Medulla oblongata (tissue), 1 donor: ENCODE measurements at regions not wholly inside any gene's neighbourhood (a gene's known extent, or its start where the extent isn't known, plus 50 kb on each side); places are given as distances from the start of the nearest gene placed in this dataset.
"Not testable (repeated sequence)": the region's sequence is repeated elsewhere in the genome, so short reads cannot be mapped to it uniquely, and the experiment has no call there.

ENCODE experiments used
- DNase-seq: peaks from one replicate; pipeline ENCODE4 v3.0.0-alpha.2; 2015; ENCODE audit errors: extremely low spot score

- DNase-seq, result no peak
Observed at GRCh38 chr12:85574291-85574690, 261.9 kb downstream of the RASSF9 start.

DNA sequence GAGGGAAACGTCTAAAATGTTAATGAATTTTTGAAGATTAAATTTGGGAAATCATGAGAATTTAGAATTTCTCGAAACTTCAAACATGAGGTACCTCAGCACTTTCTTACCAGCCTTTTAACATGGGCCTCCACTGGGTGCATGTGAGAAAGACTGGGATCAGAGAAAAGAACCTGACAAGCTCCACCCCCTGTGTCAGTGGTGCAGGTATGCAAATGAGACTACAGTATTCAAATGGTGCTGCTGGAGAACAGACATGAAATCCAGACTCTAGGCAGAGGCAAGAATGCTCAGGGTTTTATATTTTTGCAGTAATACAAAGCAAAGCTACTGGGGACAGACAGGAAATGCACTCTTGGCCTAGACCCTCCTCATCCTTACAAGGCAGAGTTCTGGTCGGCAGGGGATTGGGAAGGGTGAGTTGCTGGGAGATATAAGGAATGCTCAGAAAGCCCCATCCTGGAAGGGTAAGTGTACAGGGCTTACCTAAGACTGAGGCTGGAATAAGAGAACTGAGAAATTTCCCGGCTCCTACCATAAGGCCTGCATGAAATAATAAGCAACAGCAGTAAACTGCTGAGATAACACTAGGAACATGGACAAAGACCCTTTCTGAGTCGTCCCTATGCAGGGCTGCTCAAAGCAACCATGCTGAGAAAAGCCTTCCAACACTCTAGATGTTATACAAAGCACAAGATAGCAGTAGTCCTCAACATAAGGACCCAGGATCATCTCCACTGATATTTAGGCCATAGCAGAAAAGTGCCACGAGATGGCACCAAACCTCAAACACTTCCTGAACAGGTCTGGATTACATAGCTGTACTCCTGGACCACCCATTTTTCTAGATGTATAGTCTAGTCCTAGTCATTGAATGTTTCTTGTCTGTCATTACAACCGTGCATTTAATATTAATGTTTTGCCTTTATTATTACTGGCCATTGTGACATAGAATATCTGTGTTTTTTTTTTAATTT is 260.8 kb downstream of the RASSF9 start:
- peak; percentile 66 for DNase-seq

DNA sequence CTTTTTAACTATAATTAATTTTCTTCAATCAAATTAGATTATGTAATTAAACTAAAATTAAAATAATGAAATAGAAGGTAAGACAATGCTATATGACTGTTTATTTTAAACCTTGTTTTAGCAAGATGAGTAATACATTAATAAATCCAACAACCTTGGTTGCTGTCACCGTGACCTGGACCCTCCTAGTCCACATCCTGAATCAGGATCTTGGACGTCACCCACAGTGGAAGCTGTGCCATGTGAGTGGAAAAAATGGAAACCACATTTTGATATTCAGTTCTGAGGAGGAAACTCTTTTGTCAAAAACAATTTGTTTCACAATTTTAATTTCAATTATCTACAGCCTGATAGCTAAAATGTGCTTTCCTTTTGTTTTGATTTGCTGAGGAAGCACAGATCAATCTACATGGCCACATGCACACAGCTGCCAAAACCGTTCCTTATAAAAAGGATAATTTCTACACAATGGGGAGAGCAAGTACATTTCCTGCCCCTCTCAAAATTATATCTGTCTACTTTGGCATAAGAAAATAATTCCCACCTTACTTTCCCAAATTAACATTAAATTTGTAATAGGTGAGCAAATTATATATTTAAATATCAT is 255.5 kb downstream of the RASSF9 start:
- no peak for DNase-seq

DNA sequence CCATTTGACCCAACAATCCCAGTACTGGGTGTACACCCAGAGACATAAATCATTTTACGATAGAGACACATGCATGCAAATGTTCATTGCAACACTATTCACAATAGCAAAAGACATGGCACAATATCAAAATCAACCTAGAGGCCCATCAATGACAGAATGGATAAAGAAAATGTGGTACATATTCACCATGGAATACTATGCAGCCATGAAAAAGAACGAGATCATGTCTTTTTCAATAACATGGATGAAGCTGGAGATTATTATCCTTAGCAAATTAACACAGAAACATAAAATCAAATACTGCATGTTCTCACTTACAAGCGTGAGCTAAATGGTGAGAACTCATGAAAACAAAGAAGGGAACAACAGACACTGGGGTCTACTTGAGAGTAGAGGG is 249.1 kb downstream of the RASSF9 start:
- DNase-seq, result no peak

DNA sequence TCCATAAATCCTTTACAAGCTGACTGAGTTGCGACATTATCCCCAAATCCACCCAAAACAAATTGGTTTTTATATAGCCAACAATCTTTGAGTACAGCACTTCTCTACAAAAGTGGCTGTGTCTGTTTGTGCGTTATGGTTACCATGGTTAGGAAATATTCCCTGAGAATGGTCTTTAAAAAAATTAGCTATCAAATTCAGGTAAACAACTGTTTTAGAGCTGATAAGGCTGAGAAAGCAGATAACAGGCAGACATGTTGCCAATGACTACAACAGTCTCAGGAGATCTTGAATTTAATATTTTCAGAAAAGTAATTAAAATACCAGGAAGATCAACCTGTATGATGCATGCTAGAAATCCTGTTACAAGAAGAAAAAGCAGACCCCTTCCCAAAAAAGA is 248.0 kb downstream of the RASSF9 start:
- no peak for DNase-seq

GRCh38 chr12:85600841-85601240 is 235.4 kb downstream of the RASSF9 start:
- DNase-seq, result no peak

DNA sequence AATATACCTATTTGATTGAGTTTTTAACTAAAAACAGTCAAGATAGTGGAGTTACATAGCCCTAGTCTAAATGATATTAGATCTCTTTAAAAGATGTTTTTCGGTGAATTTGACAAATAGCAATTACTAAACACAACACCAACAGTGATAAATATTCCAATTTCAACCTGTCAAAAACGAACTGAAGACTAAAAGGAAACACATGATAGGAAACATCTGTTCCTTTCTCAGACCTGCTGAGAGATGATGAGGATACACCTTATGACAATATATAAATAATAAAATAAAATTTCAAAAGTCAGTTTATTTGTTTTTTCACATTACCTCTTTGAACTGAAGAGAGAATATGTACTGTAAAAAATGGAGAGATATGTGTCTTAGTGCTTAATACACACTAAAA is 232.7 kb downstream of the RASSF9 start:
- no peak for DNase-seq

- no peak for DNase-seq
Observed at GRCh38 chr12:85606455-85606854, 229.8 kb downstream of the RASSF9 start.

GRCh38 chr12:85609778-85610177 is 226.4 kb downstream of the RASSF9 start:
- no peak for DNase-seq

GRCh38 chr12:85610194-85610593 is 226.0 kb downstream of the RASSF9 start:
- DNase-seq, result no peak

GRCh38 chr12:85616201-85616600 is 220.0 kb downstream of the RASSF9 start:
- DNase-seq, result no peak

DNA sequence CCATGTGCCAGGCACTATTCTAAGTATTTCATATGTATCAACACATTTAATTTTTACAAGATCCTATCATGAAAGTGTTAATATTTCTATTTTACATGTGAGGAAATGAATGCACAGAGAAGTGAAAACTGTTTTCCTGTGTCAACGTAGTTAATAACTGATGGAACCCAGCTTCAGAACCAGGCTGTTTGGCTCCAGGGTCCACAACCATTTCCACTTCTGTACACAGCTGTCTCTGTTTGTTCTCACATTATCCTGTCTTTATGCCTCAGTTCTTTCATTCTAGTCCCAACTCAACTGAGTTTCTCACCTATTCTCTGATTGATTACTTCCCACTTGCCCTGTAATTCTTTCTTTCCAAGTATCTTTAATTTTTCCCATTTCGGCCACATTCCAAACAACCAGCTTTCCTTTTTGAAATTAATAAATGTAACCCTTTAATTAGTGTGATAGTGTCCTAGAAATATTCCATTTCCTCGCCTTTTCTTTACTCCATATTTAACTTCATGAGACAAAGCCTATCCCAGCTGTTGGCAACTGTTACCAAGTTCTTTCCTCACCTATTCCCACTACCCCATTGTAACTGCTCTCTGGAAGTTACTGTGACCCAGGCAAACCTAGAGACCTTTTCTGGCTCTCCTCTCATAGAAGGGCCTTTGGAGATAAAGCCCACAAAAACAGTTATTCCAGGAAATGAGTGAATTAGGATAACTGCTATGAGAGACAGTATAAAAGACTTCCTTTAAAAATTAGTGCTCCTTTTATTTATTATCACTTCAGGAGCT is 218.7 kb downstream of the RASSF9 start:
- no peak for DNase-seq

DNA sequence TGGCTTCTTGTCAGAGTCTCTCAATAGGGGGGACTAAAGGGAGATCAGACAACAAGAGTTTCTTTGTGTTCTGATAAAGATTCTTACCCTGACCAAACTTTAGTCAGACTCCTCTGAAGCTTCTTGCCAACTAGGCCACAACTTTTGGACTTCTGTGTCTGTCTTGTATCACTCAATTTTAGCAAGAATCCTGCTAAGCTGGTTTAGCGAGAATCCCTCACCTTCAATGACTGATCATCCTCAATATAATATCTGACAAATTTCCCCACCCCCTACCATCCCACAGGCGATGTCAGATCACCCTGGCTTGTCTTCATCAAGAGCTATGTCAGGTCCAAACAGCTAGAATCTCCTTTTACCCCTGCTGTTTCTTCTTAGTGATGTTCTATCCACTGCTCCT is 215.2 kb downstream of the RASSF9 start:
- no peak for DNase-seq

DNA sequence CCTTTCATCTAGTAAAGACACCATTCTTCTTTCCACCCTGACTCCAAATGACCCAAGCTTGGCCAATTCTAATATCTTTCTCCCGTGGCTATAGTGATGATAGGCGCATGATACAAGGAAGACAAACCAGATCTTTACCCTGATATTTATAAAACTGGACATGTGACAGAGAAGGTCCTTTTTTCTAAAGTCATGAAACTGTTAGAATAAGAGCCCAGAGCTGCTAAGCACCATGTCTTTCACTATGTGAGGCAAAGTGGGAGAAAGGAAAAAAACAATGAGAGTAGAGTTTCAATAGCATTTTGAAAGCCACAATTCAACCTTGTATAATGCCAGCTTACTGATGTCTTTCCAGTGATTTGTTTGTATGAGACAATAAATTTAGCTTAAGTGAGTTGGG is 212.4 kb downstream of the RASSF9 start:
- DNase-seq, result no peak

DNA sequence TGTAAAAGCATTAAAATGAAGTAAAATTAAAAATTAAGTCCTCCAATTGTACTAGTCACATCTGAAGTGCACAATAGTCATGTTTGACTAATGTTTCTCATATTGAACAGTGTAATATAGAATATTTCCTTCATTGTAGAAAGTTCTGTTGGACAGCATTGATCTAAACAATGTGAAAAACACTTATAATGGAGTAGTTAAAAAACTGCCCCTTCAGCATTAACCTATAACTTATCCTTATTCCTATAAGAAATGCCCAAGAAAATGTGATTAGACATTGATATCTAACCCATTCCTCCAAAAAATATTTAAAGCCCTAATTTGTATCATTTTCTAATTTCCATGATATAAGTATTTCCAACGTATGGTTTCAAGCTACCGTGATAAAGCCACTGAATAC is 210.7 kb downstream of the RASSF9 start:
- no peak for DNase-seq

GRCh38 chr12:85626001-85626783 is 210.0 kb downstream of the RASSF9 start:
- DNase-seq, result no peak

DNA sequence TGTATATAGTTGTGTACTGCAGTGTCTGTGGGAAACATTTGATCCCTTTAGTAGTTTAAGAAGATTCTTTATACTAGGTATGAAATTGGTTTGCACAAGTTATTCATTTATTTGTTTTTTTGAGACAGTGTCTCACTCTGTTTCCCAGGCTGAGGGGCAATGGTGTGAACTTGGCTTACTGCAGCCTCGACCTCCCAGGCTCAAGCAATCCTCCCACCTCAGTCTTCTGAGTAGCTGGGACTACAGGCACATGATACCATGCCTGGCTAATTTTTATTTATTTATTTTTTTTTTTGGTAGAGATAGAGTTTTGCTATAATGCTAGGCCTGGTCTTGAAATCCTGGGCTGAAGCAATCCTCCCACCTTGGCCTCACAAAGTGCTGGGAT is 209.4 kb downstream of the RASSF9 start:
- DNase-seq, result no peak

- no peak for DNase-seq
Observed at GRCh38 chr12:85627584-85627983, 208.6 kb downstream of the RASSF9 start.

GRCh38 chr12:85628562-85628961 is 207.6 kb downstream of the RASSF9 start:
- DNase-seq, result not testable (repeated sequence)

DNA sequence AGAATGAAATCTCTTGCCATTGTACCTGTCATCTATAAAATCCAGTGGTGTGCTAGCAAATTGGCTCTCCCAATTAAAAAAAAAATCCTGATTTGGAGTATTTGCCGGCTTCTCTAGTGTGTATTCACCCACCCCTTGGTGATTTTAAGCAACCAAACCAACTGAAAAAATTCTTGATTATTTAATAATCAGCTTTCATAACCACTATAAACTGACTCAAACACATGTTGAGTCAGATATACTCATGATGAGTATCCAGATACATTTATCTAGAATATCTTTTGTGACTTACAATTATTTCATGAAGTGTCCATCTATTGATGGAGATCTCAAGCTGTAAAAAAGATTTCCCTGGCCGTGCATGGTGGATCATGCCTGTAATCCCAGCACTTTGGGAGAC is 205.4 kb downstream of the RASSF9 start:
- no peak for DNase-seq

GRCh38 chr12:85632390-85632789 is 203.8 kb downstream of the RASSF9 start:
- no peak for DNase-seq

- DNase-seq, result no peak
Observed at GRCh38 chr12:85633491-85633890, 202.7 kb downstream of the RASSF9 start.
